Keratinocyte (primary cell): ENCODE measurements at regions not wholly inside any gene's neighbourhood (a gene's known extent, or its start where the extent isn't known, plus 50 kb on each side); places are given as distances from the start of the nearest gene placed in this dataset.

Source experiments
- DNase-seq: peaks from one replicate; pipeline ENCODE4 v3.0.0-alpha.2; 2011; ENCODE audit warnings: low read depth, missing footprints, low spot score
- FAIRE-seq: peaks from 2 replicates; lab custom pipeline; 2011; peaks lifted over from hg19 to GRCh38; lab: Jason Lieb, UNC
- H2AFZ ChIP-seq: 2 replicates; pipeline ENCODE4 v1.6.0; 2012; ENCODE audit warnings: low read length, control low read depth, inconsistent platforms; ENCODE audit not compliant: control insufficient read depth
- H3K27ac ChIP-seq: 2 replicates; pipeline ENCODE4 v1.5.1; 2011; ENCODE audit warnings: low read length; ENCODE audit not compliant: control insufficient read depth, insufficient read depth
- H3K27me3 ChIP-seq: 3 replicates; pipeline ENCODE4 v1.6.0; 2011; ENCODE audit warnings: low read length; ENCODE audit not compliant: control insufficient read depth, insufficient read depth; ENCODE audit errors: extremely low read depth
- H3K36me3 ChIP-seq, 2 experiments: 2 replicates in 1 of 2; 3 replicates in 1 of 2; pipeline ENCODE4 v1.5.1; 2011; ENCODE audit warnings: low read length in 2 of 2, mild to moderate bottlenecking in 1 of 2; ENCODE audit not compliant: control insufficient read depth in 2 of 2, insufficient read depth in 2 of 2; ENCODE audit errors: extremely low read depth in 1 of 2
- H3K4me1 ChIP-seq: 3 replicates; pipeline ENCODE4 v1.5.1; 2011; ENCODE audit warnings: low read length; ENCODE audit not compliant: control insufficient read depth, insufficient read depth; ENCODE audit errors: extremely low read depth
- H3K4me2 ChIP-seq: 3 replicates; pipeline ENCODE4 v1.6.0; 2011; ENCODE audit warnings: low read depth, low read length; ENCODE audit not compliant: control insufficient read depth, insufficient read depth; ENCODE audit errors: extremely low read depth
- H3K4me3 ChIP-seq, 3 experiments: fragments of 200-600 bp in 1 of 3; sonication (generic) in 1 of 3; 2 replicates in 2 of 3; 3 replicates in 1 of 3; pipeline ENCODE4 v1.5.1; 2011 to 2016; ENCODE audit warnings: low read length in 3 of 3, mild to moderate bottlenecking in 3 of 3, control low read depth in 2 of 3, inconsistent platforms in 1 of 3, low read depth in 1 of 3, mixed read lengths in 1 of 3, mixed run types in 1 of 3, moderate library complexity in 1 of 3; ENCODE audit not compliant: control insufficient read depth in 2 of 3, insufficient read depth in 2 of 3; ENCODE audit errors: extremely low read depth in 1 of 3
- H3K79me2 ChIP-seq: 2 replicates; pipeline ENCODE4 v1.6.0; 2012; ENCODE audit warnings: low read length; ENCODE audit not compliant: control insufficient read depth, insufficient read depth
- H3K9ac ChIP-seq: 3 replicates; pipeline ENCODE4 v1.6.0; 2011; ENCODE audit warnings: low read length; ENCODE audit not compliant: control insufficient read depth, insufficient read depth; ENCODE audit errors: extremely low read depth
- H3K9me1 ChIP-seq: 3 replicates; pipeline ENCODE4 v1.6.0; 2011; ENCODE audit warnings: low read length; ENCODE audit not compliant: control insufficient read depth, insufficient read depth; ENCODE audit errors: extremely low read depth
- H3K9me3 ChIP-seq: 2 replicates; pipeline ENCODE4 v1.5.1; 2012; ENCODE audit warnings: low read depth, low read length; ENCODE audit not compliant: control insufficient read depth
- H4K20me1 ChIP-seq: 3 replicates; pipeline ENCODE4 v1.6.0; 2011; ENCODE audit warnings: low read length; ENCODE audit not compliant: control insufficient read depth, insufficient read depth; ENCODE audit errors: extremely low read depth
- CTCF ChIP-seq, 3 experiments: IDR thresholded peaks in 1 of 3; conservative IDR thresholded peaks in 1 of 3; optimal IDR thresholded peaks in 1 of 3; 2 replicates in 2 of 3; 3 replicates in 1 of 3; pipeline versions ENCODE3 to v1.5.1; 2011; ENCODE audit warnings: low read length in 3 of 3, mild to moderate bottlenecking in 3 of 3, moderate library complexity in 2 of 3, control low read depth in 1 of 3, inconsistent platforms in 1 of 3; ENCODE audit not compliant: insufficient read depth in 2 of 3; ENCODE audit errors: extremely low read depth in 1 of 3
- EZH2 ChIP-seq: IDR thresholded peaks from one replicate; pipeline ENCODE4 v1.6.1; 2012; ENCODE audit warnings: inconsistent platforms, mild to moderate bottlenecking, low read length, moderate library complexity
- dilution Hi-C: fragments of 300-500 bp; cut with MboI; formaldehyde crosslinking; loops from one replicate; pipeline ENCODE4 v1.7.0; 2020; ENCODE audit warnings: low sequenced_read_pairs; ENCODE audit not compliant: extremely low pct_ligation_motif_present

GRCh38 chr14:98578204-98578603 lies 693.8 kb downstream of the BCL11B start:
- no peak overlapping the region for H3K4me3 ChIP-seq
- peak; percentile 93 for DNase-seq
- peaks cover 23% of the 10 kb centered on the region for H3K4me1 ChIP-seq
- H4K20me1 ChIP-seq = no peaks in the 10 kb centered on the region
- FAIRE-seq = peak; percentile 93
- H3K9me3 ChIP-seq = no peaks in the 10 kb centered on the region
- no peaks in the 10 kb centered on the region for H3K9me1 ChIP-seq
- no peak overlapping the region for H2AFZ ChIP-seq
- peak overlapping the region; percentile 42 for H3K9ac ChIP-seq
- H3K36me3 ChIP-seq = no peaks in the 10 kb centered on the region
- H3K27ac ChIP-seq = peak overlapping the region; percentile 98
- dilution Hi-C loops = no loop called here
- peak overlapping the region; percentile 47 for H3K4me2 ChIP-seq
- TF ChIP-seq CTCF (optimal IDR thresholded peaks at IDR 0.05 in 1 of 3, IDR thresholded peaks at IDR 0.05 in 1 of 3, conservative IDR thresholded peaks at IDR 0.05 in 1 of 3; ENCODE audit: extremely low read depth in 1 of 3, insufficient read depth in 2 of 3, low read length in 3 of 3) = no peak
- no peak for TF ChIP-seq EZH2
- no peaks in the 10 kb centered on the region for H3K79me2 ChIP-seq
- H3K27me3 ChIP-seq = no peaks in the 10 kb centered on the region

- Histone ChIP-seq H3K9me3 (no peaks in the 10 kb centered on the region), H4K20me1 (no peaks in the 10 kb centered on the region), H3K4me1 (peaks cover 23% of the 10 kb centered on the region), H2AFZ (no peak overlapping the region), H3K36me3 (no peaks in the 10 kb centered on the region), H3K4me2 (peak overlapping the region; percentile 44), H3K9ac (peak overlapping the region; percentile 42), H3K9me1 (no peaks in the 10 kb centered on the region), H3K4me3 (no peak overlapping the region), H3K27ac (peak overlapping the region; percentile 98), H3K27me3 (no peaks in the 10 kb centered on the region), H3K79me2 (no peaks in the 10 kb centered on the region)
- TF ChIP-seq CTCF (optimal IDR thresholded peaks at IDR 0.05 in 1 of 3, IDR thresholded peaks at IDR 0.05 in 1 of 3, conservative IDR thresholded peaks at IDR 0.05 in 1 of 3; ENCODE audit: extremely low read depth in 1 of 3, insufficient read depth in 2 of 3, low read length in 3 of 3) (no peak), EZH2 (no peak)
- dilution Hi-C loops = no loop called here
- FAIRE-seq (peak; percentile 91), DNase-seq (peak; percentile 95)
Measured at GRCh38 chr14:98579140-98579539, 692.9 kb downstream of the BCL11B start.
